ENCODE measurements at regions not wholly inside any gene's neighbourhood (a gene's known extent, or its start where the extent isn't known, plus 50 kb on each side); places are given as distances from the start of the nearest gene placed in this dataset.

GRCh38 chr16:73483076-73483791, 435.3 kb upstream of the ZFHX3 start:
- no peak overlapping the region for H2AFZ ChIP-seq (ENCODE audit: low read depth, low read length, poor library complexity, severe bottlenecking)
- no peaks in the 10 kb centered on the region for H3K79me2 ChIP-seq (ENCODE audit: insufficient read depth, low read length)
- ChIA-PET RAD21 (ENCODE audit: low non-redundant PET in 1 of 2, low total read pairs in 2 of 2, uncharacterized antibody in 2 of 2, unreplicated experiment in 2 of 2) (no interaction called here), POLR2A (no interaction called here), CTCF (no interaction called here)
- no peak overlapping the region for H3K4me2 ChIP-seq (ENCODE audit: low read length)
- no TSS peak for BruUV-seq (replicated peaks)
- intact Hi-C loops (cut with micrococcal nuclease) = no loop called here
- H3K9me3 ChIP-seq (ENCODE audit: control insufficient read depth in 1 of 2, insufficient read depth in 1 of 2, low read depth in 1 of 2, low read length in 2 of 2) = no peaks in the 10 kb centered on the region
- no peak overlapping the region for H3K27ac ChIP-seq (ENCODE audit: low read depth, low read length)
- no peaks in the 10 kb centered on the region for H3K9me2 ChIP-seq (ENCODE audit: insufficient read depth)
- no peaks in the 10 kb centered on the region for H4K20me1 ChIP-seq (ENCODE audit: insufficient read depth)
- no peaks in the 10 kb centered on the region for H3K36me3 ChIP-seq (ENCODE audit: control insufficient read depth in 1 of 2, insufficient read depth in 2 of 2, low read length in 2 of 2)
- H3K9ac ChIP-seq (ENCODE audit: low read length) = no peak overlapping the region
- no peak for ATAC-seq
- H3K27me3 ChIP-seq (ENCODE audit: insufficient read depth, low read length) = peaks cover 51% of the 10 kb centered on the region
- DNase-seq (ENCODE audit: low read depth, low spot score) = no peak
- no peak overlapping the region for H3K4me3 ChIP-seq (replicated peaks in 1 of 2; ENCODE audit: low read depth in 1 of 2, low read length in 2 of 2)
- TF ChIP-seq RAD21 (IDR thresholded peaks at IDR 0.05; ENCODE audit: low read depth) = no peak
- no peak for TF ChIP-seq REST (IDR thresholded peaks at IDR 0.05; ENCODE audit: low read depth)
- no peak for TF ChIP-seq CBX3 (IDR thresholded peaks at IDR 0.05; ENCODE audit: low read depth)
- no peak for TF ChIP-seq TCF7L2 (IDR thresholded peaks at IDR 0.05; ENCODE audit: borderline replicate concordance, extremely low read depth, insufficient read depth, insufficient read length)
- TF ChIP-seq CEBPB (IDR thresholded peaks at IDR 0.05; ENCODE audit: low read depth) = no peak
- no peak for TF ChIP-seq ZNF274 (IDR thresholded peaks at IDR 0.05; ENCODE audit: low read depth, low read length)
- TF ChIP-seq FOSL1 (IDR thresholded peaks at IDR 0.05; ENCODE audit: low read depth) = no peak
- TF ChIP-seq POLR2AphosphoS5 (IDR thresholded peaks at IDR 0.05; ENCODE audit: low read depth, low read length) = no peak
- no peak for TF ChIP-seq CTCF (IDR thresholded peaks at IDR 0.05 in 2 of 3, conservative IDR thresholded peaks at IDR 0.05 in 1 of 3; ENCODE audit: borderline replicate concordance in 1 of 3, insufficient read depth in 1 of 3, low read depth in 2 of 3, low read length in 2 of 3)
- TF ChIP-seq POLR2A (IDR thresholded peaks at IDR 0.05; ENCODE audit: borderline replicate concordance, extremely low read depth, insufficient read depth, insufficient read length) = no peak
- no peak for TF ChIP-seq EZH2 (IDR thresholded peaks at IDR 0.05)
- no peak for TF ChIP-seq JUND (IDR thresholded peaks at IDR 0.05)
- no peak for TF ChIP-seq MAX (IDR thresholded peaks at IDR 0.05)
- no peak for TF ChIP-seq YY1 (IDR thresholded peaks at IDR 0.05; ENCODE audit: extremely low read depth, insufficient replicate concordance, low read depth, low read length)
- no peak for TF ChIP-seq EZH2phosphoT487 (IDR thresholded peaks at IDR 0.05; ENCODE audit: borderline replicate concordance)
- no peak for TF ChIP-seq SP1 (IDR thresholded peaks at IDR 0.05; ENCODE audit: low read depth)
- TF ChIP-seq ZBTB33 (IDR thresholded peaks at IDR 0.05; ENCODE audit: extremely low read depth, insufficient replicate concordance, low read length) = no peak
- TF ChIP-seq ELF1 (IDR thresholded peaks at IDR 0.05; ENCODE audit: borderline replicate concordance, low read depth) = no peak
- no peak for TF ChIP-seq ZFX (IDR thresholded peaks at IDR 0.05)
- no peak for TF ChIP-seq ATF3 (IDR thresholded peaks at IDR 0.05)
- H3K4me1 ChIP-seq (ENCODE audit: control insufficient read depth in 1 of 2, insufficient read depth in 2 of 2, low read length in 2 of 2) = no peaks in the 10 kb centered on the region
